HL-60 (cell line): ENCODE measurements at regions not wholly inside any gene's neighbourhood (a gene's known extent, or its start where the extent isn't known, plus 50 kb on each side); places are given as distances from the start of the nearest gene placed in this dataset.

ENCODE experiments used
- DNase-seq, 2 experiments: peaks; one replicate each; pipeline ENCODE4 v3.0.0-alpha.2; 2010 to 2020; ENCODE audit warnings: low read depth in 1 of 2, low spot score in 1 of 2
- H3K27ac ChIP-seq: fragments of 250-450 bp; sonication (Bioruptor Pico); replicated peaks from 2 replicates; pipeline ENCODE4 v1.5.1; 2020; ENCODE audit warnings: mild to moderate bottlenecking, moderate library complexity
- H3K27me3 ChIP-seq: fragments of 250-450 bp; sonication (Bioruptor Pico); 2 replicates; pipeline ENCODE4 v1.5.1; 2021; ENCODE audit warnings: mild to moderate bottlenecking, moderate library complexity; ENCODE audit not compliant: insufficient read depth, poor library complexity, severe bottlenecking
- H3K4me3 ChIP-seq: replicated peaks from 2 replicates; pipeline ENCODE4 v1.5.1; 2011; ENCODE audit warnings: mild to moderate bottlenecking, control low read depth, low read length; ENCODE audit not compliant: insufficient read depth
- CTCF ChIP-seq: IDR thresholded peaks from one replicate; pipeline ENCODE4 v1.5.1; 2011; ENCODE audit warnings: low read length, control low read depth, inconsistent platforms; ENCODE audit not compliant: insufficient read depth
- GABPA ChIP-seq: IDR thresholded peaks from 2 replicates; pipeline ENCODE4 v1.6.1; 2012; ENCODE audit warnings: low read depth
- POLR2AphosphoS5 ChIP-seq: IDR thresholded peaks from 2 replicates; pipeline ENCODE4 v1.6.1; 2012; ENCODE audit warnings: low read depth
- REST ChIP-seq: IDR thresholded peaks from 2 replicates; pipeline ENCODE4 v1.6.1; 2012; ENCODE audit warnings: low read depth; ENCODE audit not compliant: insufficient replicate concordance
- SPI1 ChIP-seq: IDR thresholded peaks from 2 replicates; pipeline ENCODE4 v1.6.1; 2012; ENCODE audit warnings: low read depth, mild to moderate bottlenecking, borderline replicate concordance

GRCh38 chr6:165052561-165053480 lies 256.6 kb downstream of the C6orf118 start:
- no peaks in the 10 kb centered on the region for H3K27me3 ChIP-seq
- no peak overlapping the region for H3K4me3 ChIP-seq
- TF ChIP-seq GABPA (no peak), SPI1 (no peak), POLR2AphosphoS5 (no peak), REST (no peak), CTCF (no peak)
- DNase-seq: no peak
- H3K27ac ChIP-seq: no peak overlapping the region

- Histone ChIP-seq H3K4me3 (no peak overlapping the region), H3K27me3 (no peaks in the 10 kb centered on the region), H3K27ac (no peak overlapping the region)
- peak; percentile 29 to 62 for DNase-seq
- no peak for TF ChIP-seq SPI1
- TF ChIP-seq GABPA: no peak
- peak; percentile 23 for TF ChIP-seq CTCF
- no peak for TF ChIP-seq REST
- TF ChIP-seq POLR2AphosphoS5: no peak
Observed at GRCh38 chr6:165049362-165049761, 260.0 kb downstream of the C6orf118 start.

GRCh38 chr6:165047952-165048351 lies 261.5 kb downstream of the C6orf118 start:
- no peak overlapping the region for H3K27ac ChIP-seq
- TF ChIP-seq REST (no peak), POLR2AphosphoS5 (no peak), GABPA (no peak), SPI1 (no peak), CTCF (no peak)
- DNase-seq: no peak
- H3K27me3 ChIP-seq: no peaks in the 10 kb centered on the region
- no peak overlapping the region for H3K4me3 ChIP-seq
